NCI-H510A (cell line): ENCODE measurements at regions not wholly inside any gene's neighbourhood (a gene's known extent, or its start where the extent isn't known, plus 50 kb on each side); places are given as distances from the start of the nearest gene placed in this dataset.

Experiments used
- DNase-seq: peaks from one replicate; lab custom pipeline; 2025; lab: John Stamatoyannopoulos, UW

DNA sequence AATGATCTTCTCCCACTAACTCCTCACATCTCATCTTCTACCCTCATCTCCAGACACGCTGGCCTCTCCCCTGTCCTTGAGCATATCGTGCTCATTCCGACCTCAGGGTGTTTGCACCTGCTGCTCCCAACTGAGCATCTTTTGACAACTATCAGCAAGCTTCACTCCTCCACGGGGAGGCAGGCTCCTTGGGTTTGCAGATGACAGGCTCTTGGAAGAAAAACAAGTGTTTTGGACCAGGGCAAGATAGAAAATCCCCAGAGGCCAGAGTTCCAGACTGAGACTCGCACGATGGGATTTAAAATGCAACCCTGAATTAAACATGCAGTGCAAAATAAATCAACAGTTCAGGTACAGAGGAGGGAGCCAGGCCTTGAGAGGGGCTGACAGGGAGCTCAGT is 246.7 kb downstream of the PTPRU start:
- DNase-seq: no peak

DNA sequence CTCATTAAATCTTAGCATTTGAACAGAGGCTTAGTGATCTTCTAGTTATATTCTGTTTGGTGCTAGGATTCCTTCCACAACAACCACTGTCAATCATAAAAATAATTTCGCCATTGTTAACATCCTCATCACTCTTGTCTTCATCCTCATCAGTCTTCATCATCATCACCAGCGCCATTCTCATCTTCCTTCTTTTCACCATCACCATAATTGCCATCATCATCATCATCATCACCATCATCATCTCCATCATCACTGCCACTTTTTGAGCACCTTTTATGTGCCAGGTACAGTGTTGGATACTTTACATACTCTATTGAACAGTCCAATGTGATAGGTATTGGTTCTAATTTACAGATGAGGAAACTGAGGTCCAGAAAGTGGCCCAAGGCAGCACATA is 245.7 kb downstream of the PTPRU start:
- DNase-seq: no peak

DNA sequence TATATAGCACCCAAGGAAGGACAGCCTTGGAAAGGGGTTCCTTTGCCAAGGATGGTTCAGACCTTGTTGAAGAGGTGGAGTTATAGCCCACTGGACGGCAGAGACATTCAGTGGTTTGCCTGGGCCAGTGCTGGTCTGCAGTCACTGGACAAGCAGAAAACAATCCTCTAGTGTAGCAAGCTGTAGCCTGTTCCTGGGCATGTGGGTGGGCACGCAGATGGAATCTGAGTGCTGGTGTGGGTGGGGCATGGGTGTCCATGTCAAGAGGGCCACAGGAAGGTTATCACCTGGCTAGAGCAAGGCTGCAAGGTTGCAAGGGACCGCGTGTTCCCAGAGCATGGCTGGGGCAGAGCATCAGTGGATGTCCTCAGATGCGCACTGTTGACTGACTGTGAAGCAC is 244.7 kb downstream of the PTPRU start:
- no peak for DNase-seq

DNA sequence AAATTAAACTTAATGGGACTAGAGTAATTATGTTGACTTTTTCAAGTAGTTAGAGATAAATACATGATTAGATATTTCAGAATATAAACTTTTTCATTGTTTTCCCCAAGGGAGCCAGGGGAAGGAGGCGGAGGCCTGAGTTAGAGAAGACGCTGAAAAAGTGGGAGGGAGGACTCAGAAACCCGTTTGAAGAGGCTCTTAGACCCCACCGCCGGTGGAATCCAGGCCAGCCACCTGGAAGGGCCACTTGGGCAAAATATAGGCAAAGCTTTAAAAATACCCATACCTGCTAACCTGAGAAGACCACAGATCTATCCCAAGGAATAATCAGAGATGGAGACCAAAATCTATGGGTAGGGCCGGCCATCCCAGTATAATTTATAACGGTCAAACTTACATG is 242.6 kb downstream of the PTPRU start:
- DNase-seq: no peak

DNA sequence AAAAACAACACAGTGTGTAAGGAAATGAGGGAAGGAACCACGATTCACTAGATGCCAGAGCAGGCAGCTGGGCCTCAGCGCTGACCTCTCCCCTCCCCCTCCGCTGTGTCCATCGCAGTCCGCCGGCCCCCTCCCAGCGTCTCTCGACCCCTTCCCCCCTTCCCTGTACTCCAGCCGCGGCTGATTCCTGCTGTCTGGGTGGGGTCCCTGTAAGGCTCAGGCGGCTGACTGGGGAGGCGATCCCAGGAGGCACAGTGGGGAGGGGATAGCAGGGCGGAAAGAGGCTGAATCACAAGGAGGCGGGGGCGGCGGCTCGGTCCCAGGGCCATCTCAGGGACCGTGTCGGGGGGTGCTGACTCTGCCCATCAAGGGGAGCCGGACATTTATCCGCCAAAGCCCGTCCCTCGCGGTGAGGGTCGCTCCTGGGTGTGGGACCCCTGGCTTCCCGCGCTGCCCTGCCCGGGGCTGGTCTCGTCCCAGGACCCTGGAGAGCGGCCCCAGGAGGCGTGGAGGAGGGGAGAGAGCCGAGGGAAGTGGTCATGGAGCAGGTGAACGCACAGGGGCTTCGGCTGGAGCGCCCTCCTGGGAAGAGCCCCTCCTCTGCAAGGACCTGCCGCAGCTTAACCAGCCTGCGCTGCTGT is 241.9 kb downstream of the PTPRU start:
- DNase-seq: no peak

DNA sequence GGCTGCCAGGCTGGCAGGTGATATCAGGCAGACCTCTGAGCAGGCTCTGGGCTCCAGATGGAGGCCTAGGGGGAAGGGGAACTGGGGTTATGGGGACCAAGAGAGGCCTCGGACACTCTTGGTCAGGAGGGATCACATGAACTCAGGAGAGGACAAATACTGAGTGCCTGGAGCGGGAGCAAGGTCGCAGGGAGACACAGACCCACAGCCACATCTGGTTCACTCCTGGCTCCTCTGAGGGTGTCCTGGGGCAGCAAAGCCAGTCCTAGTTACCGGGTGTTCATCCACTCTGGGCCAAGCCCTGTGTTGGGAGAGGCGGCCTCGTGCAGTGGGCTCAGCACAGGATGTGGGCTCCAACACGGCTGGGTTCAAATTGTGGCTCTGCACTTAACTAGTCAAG is 239.0 kb downstream of the PTPRU start:
- DNase-seq: no peak

DNA sequence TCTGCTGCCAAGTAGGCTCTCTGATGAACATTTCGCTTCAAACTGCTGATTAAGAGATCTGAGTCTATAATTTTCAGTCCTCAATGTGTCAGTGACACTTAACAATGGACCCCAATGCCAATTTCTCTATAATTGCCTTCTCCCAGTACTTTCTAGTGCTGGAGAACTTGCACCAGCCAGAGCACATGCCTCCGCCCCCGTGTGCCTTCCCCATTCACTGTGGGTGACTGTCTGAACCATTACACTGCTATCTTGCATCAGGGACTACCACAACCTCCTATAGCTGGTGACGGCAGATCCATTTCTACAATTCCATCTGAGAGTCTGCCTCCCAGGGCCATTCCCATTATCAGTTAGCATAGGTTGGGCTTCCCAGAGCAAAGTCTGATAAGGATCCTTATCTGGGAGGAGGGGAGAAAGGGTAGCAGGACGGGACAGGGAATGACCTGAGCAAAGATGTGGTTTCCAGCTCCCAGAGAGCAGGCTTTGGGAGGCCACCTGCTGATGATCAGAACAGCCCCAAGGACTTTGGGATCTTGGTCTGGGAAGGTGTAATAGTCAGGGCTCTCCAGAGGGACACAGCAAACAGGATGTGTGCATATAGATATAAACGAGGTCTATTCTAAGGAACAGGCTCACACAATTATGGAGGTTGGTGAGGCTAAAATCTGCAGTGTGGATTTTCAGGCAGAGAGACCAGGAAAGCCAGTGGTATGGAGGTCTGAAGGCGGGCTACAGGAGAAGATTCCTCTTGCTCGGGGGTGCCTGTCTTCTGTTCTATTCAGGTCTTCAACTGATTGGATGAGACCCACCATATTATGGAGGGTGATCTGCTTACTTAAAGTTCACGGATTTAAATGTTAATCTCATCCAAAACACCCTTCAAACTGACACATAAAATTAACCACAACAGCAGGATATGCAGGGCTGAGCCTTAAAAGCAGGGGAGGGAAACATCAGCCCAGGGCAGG is 238.2 kb downstream of the PTPRU start:
- no peak for DNase-seq

DNA sequence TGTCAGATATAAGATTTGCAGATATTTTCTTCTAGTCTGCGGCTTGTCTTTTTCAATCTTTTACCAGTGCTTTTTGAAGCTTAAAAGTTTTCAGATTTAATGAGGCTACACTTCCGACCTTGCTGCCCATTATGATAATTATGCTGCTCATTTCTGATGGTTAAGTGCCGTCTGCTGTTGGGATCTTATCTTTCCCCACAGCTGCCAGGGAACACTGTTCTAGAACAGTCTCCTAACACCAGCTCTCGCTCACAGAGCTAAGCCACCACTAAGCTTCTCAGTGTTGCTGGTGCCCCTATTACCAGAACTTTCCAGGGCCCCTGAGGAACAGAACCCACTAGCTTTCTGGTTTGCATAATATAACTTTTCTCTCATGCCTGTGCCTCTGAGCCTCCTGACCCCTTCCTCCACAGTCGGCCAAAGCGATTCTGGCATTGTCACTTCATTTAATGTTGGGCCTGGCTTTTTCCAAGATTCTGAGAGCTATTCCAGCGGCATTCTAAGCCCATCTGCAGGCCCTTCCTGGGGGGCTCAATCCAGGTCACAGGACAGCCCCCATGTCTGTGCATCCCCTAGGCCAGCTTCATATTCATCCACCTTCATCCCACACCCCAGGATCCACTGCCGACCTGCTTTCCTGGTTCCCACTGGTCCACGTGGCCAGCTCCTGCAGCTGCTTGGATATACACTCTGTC is 237.0 kb downstream of the PTPRU start:
- DNase-seq: no peak

DNA sequence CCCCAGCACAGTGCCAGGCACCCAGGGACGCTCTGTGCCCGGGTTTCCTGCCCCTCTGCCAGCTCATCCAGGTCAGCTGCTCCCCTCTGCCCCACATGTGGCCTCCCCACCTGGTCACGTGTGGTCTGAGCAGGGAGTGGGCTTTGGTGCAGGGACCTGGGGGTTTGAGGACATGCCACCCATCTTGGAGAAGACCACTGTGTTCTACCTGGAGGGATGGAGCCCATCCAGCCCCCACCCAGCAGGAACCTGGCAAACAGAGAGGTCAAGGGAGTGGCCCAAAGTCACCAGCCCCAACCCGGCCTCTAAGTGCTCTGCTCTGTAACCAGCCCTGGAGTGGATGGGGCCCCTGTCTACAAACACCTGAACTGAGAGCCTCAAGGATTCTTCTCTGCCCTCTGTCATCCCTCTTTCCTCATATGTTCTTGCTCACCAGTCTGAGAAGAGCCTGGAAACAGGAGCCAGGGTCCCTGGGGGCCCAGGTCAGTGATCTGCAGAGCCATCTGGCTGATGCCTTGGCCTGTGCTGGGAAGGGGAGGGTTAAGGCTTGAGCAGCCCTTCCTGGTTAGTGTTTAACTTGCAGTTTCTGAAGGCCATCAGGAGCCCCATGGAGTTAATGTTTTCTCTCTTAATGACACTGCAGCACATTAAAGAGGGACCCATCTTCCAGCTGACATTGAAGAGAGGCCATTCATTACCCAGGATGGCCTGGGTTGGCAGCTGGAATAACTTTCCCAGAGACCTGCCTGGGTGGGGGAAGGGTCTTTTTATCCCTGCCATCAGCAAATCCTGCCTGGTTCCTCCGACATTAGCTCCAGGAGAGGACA is 235.4 kb downstream of the PTPRU start:
- DNase-seq: peak; percentile 48

DNA sequence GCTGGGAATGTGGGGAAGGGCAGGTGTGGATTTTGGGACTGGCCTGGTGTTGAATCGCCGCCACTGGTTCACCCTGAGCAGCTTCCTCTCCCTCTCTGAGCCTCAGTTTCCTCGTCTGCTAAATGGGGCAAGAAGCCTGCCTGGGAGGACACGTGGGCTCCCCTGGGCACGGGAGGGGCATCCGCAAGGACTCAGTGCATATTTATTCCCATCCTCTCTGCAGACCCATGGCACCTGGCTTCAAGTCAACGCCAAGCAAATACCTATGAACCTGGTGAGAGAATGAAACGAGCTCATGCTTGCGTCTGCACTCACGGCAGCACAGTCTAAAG is 234.4 kb downstream of the PTPRU start:
- DNase-seq: no peak

DNA sequence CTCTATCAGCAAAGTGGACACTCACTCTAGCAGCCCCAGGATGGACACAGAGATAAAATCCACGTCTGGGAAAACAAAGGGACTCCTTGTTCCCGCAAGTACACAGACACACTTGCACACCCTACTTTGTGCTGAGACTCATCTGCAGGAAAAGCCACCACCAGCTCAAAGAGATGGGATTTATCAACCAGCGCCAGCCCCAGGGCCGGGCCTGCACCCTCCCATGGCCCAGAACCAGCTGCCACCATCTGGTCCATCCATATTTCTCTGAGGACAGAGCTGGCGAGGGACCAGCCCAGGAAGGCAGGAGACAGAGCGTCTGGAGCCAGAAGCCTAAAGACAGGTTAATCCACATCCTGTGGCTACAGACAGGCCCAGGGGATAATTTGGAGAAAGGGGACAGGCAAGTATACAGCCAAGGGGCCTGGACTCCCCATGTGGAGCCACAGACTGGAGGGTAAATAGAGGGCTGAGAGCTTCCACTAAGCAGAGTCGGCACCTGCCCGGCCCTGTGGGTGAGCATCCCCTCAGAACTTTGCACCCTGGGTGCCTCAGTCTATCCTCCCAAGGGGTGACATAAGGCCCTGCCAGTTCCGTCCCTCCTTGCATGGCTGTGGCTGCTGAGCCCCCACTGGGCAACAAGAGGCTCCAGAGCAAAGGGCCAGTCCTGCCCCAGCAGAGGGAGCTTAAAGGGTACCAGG is 233.9 kb downstream of the PTPRU start:
- DNase-seq: no peak

DNA sequence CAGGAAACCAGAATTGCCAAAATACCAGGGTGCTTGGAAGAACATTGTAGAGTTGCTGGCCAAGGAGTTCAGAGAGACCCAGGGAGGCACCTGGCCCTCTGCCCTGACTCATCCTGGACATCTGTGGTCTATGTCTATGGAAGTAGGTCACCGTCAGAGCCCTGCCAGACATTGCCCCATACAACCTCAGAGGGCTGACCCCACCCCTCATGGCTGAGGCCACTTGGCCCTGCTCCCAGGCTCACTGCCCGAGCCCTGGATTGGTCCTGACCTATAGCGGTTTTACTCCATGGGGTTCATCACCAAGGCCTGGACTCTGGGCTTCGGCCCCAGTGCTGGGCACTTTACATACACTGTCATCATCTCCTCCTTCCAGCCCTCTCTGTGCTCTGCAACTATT is 233.1 kb downstream of the PTPRU start:
- DNase-seq: no peak

DNA sequence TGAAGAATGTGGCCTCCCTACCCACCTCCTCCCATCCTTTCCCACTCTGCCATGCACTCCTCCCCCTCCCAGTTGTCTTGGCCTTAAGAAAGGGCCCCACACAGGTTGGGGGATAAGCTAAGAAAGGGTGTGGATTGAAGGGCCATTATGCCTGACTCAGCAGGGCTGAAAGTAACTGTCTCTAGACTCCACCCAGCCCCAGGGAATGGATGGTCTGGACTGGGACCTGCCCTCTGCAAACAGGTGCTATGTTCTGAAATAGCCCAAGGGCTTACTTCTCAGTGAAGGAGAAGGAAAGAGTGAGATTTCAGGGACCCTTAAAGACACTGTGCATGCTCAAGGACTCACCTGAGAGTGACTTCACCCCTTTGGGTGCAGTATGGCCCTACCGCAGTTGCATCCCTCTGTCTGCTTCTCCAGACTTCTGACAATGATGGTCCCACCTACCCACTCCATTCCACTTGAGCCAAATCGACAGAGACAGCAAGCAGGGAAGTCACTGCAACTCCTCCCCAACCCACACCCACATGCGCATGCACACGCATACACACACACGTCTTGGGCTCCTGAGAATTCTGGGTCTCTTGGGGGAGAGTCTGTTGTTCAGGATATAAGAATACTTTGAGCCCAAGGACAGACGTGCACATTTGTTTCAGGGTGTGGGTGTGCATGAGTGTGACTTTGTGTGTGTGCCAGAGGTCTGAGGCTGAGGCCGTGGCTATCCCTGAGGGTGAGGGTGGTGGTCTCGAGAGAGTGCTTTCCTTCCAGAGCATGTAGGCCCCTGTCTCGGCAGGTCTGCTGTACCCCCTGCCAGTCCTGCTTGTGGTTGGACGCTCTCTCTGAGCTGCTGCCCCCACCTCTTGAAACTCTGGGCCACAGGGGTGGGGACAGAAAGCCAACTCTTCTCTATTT is 231.9 kb downstream of the PTPRU start:
- DNase-seq: no peak

DNA sequence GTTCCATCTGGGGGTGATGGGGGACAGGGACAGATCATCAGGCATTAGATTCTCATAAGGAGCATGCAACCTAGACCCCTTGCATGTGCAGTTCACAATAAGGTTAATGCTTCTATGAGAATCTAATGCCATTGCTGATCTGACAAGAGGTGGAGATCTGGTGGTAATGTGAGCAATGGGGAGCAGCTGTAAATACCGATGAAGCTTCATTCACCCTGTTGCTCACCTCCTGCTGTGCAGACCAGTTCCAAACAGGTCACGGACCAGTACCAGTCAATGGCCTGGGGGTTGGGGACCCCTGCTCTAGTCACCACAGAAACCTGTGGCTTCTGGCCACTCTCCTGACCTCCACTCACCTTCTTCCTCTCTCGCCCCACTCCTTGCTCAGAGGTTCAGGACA is 229.9 kb downstream of the PTPRU start:
- DNase-seq: no peak

DNA sequence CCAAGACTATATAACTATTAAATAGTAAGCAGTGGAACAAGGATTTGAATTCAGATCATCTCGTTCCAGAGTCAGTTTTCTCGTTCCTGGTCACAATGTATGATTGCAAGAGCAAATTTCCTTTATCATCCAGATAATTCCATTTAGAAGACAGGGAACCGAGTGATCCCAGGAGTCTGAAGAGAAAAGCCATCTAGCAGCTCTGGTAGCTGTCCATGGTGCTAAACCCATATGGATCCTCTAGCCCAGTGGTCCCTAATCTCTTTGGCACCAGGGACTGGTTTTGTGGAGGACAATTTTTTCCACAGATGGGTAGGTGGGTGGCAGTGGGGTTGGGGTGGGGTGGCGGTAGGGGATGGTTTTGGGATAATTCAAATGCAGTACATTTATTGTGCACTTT is 229.4 kb downstream of the PTPRU start:
- DNase-seq: no peak

DNA sequence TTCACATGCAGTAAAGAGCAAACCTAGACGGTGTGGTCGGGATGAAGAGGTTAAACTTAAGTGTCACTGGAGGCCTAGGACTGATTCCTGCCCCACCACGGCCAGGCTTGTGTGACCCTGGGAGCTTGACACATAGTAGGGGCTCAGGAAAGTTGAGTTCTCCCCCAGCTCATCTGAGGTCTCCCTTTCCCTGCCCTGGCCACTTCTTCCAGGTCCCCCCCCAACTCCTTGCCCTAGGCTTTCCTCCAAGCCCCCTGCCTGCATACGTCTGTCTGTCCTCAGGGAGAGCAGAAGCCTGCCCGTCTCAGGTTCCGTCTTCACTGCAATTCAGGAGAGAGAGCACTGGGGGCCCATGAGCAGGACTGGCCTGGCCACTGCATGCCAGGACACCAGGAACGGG is 225.8 kb downstream of the PTPRU start:
- DNase-seq: no peak

DNA sequence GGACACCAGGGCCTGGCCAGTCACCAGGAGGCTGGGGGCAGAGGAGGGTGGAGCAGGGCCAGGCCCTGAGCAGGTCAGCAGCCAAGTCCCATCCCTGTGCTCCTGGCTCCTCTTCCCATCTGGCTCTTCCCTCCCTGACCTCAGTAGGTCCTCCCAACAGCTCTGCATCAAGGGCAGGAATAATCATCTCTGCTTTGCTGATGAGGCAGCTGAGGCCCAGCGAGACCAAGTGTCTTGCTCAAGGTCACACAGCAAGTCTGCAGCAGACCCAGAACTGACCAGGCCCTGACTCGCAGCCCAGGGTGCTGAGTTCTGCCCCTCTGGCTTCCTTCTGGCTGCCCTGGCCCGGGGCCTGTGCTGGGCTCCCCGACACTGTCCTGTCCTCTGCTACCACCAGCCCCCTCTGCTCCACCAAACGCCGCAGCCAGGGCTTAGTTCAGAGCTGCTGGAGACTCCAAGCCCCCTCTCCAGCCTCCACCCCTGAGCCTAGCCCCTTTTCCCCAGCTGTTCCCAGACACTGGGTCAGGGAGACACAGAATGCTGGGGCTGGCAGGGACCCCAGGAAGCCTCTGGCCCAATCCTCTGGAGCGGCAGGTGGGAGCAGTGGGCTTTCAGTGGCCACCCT is 224.9 kb downstream of the PTPRU start:
- DNase-seq: no peak

DNA sequence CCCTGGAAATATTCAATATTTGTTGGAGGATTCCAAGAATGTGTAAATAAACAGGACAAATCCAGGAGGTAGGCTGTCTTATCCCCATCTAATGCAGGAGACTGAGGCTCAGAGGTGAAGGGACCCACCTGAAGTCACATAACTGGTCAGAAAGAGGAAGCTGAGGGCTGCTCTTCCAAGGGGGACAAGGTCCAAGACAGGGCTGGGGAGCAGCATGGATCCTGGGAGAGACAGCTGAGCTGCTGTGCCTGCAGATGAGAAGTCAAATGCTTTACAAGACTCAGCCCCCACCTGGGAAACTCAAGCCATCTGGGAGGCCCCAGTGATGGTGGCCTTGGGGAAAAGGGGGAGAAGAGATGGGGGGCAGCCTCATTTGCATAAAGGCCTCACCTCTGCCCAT is 224.4 kb downstream of the PTPRU start:
- no peak for DNase-seq

DNA sequence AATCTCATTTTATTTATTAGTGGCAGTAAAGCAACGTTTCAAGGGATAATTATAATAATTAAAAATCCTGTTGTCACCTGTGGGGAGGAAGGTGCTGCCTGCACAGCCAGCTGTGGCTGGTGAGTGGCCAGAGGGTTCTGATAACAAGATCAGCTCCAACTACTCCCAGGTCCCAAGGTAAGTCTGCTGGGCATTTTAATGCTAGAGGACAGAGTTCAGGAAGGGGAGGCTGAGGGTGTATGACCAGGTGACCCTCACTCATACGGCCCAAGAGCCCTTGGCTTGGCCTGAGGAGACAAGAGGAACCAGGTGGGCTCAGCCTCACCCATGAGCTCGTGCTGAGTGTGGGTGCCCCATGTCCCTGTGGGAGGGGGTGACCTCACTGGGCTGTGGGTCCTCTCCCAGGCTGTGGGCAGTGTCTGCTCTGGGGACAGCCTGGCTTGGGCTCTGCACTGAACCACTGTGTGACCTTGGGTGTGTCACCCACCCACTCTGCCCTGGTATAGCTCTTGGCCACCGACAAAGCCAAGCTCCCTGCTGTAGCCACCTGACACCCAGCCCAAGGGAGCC is 223.8 kb downstream of the PTPRU start:
- DNase-seq: no peak

DNA sequence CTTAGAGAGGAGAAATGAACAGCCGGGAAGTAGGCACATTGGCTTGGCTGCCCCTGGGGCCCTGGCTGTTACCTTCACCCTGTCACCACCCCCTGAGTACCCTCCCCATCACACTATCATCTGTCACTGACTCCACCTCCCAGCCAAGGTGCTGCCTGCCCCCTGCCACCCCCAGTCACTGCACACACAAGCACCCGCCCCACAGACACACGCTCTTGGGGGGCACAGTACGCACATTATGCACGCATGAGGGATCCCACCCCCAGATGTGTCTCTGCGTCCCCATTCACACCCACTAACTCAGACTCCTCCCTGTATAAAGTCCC is 223.3 kb downstream of the PTPRU start:
- DNase-seq: no peak
